Endothelial cell of umbilical vein (primary cell): ENCODE measurements at regions not wholly inside any gene's neighbourhood (a gene's known extent, or its start where the extent isn't known, plus 50 kb on each side); places are given as distances from the start of the nearest gene placed in this dataset.

ENCODE experiments used
- BruUV-seq: library from RNA; stranded (reverse); fragments of 400-500 nt; replicated peaks from 2 replicates; lab custom pipeline; 2021; lab: Mats Ljungman, UMichigan
- CTCF ChIA-PET: fragments of 300-600, 350-600 bp; sonication (Branson Sonifier 250); formaldehyde crosslinking; loops from one replicate; lab custom pipeline; 2021; ENCODE audit warnings: antibody characterized with exemption, inconsistent platforms; lab: Charles Lee
- POLR2A ChIA-PET: fragments of 300-600, 350-600 bp; sonication (Branson Sonifier 250); formaldehyde crosslinking; loops from one replicate; lab custom pipeline; 2021; ENCODE audit warnings: antibody characterized with exemption, inconsistent platforms; lab: Charles Lee
- DNase-seq: peaks from one replicate; pipeline ENCODE4 v3.0.0-alpha.2; 2011; ENCODE audit warnings: low read depth, low spot score
- FAIRE-seq: peaks from 2 replicates; lab custom pipeline; 2011; peaks lifted over from hg19 to GRCh38; lab: Jason Lieb, UNC
- H2AFZ ChIP-seq: 2 replicates; pipeline ENCODE4 v1.6.0; 2012; ENCODE audit warnings: low read depth, low read length, control low read depth, inconsistent platforms
- H3K27ac ChIP-seq: 2 replicates; pipeline ENCODE4 v1.5.1; 2011; ENCODE audit warnings: low read depth, mild to moderate bottlenecking, control low read depth, low read length, moderate library complexity; ENCODE audit not compliant: insufficient read depth
- H3K27me3 ChIP-seq, 2 experiments: 2 replicates each; pipeline versions ENCODE4 v1.6.0 to v1.6.1; 2011; ENCODE audit warnings: low read length in 2 of 2, mixed read lengths in 1 of 2; ENCODE audit not compliant: control insufficient read depth in 2 of 2, insufficient read depth in 2 of 2
- H3K36me3 ChIP-seq, 2 experiments: 2 replicates in 1 of 2; 3 replicates in 1 of 2; pipeline ENCODE4 v1.5.1; 2011; ENCODE audit warnings: low read length in 2 of 2, mild to moderate bottlenecking in 1 of 2, moderate library complexity in 1 of 2; ENCODE audit not compliant: control insufficient read depth in 2 of 2, insufficient read depth in 2 of 2; ENCODE audit errors: extremely low read depth in 1 of 2
- H3K4me1 ChIP-seq: 3 replicates; pipeline ENCODE4 v1.5.1; 2011; ENCODE audit warnings: mild to moderate bottlenecking, low read length; ENCODE audit not compliant: control insufficient read depth, insufficient read depth; ENCODE audit errors: extremely low read depth
- H3K4me2 ChIP-seq: 2 replicates; pipeline ENCODE4 v1.6.1; 2011; ENCODE audit warnings: low read length, control low read depth, mixed read lengths; ENCODE audit not compliant: insufficient read depth
- H3K4me3 ChIP-seq, 3 experiments: fragments of 200-600 bp in 1 of 3; sonication (generic), shearing (Covaris generic) in 1 of 3; replicated peaks in 1 of 3; 2 replicates each; pipeline ENCODE4 v1.5.1; 2011 to 2016; ENCODE audit warnings: control low read depth in 3 of 3, low read length in 3 of 3, mild to moderate bottlenecking in 2 of 3, inconsistent platforms in 1 of 3, low read depth in 1 of 3, moderate library complexity in 1 of 3; ENCODE audit not compliant: insufficient read depth in 1 of 3
- H3K79me2 ChIP-seq: 2 replicates; pipeline ENCODE4 v1.6.0; 2012; ENCODE audit warnings: low read length, inconsistent platforms; ENCODE audit not compliant: control insufficient read depth, insufficient read depth
- H3K9ac ChIP-seq: replicated peaks from 2 replicates; pipeline ENCODE3; 2011; ENCODE audit warnings: low read length, control low read depth; ENCODE audit not compliant: insufficient read depth; ENCODE audit errors: extremely low read depth
- H3K9me1 ChIP-seq: replicated peaks from 3 replicates; pipeline ENCODE4 v1.6.0; 2011; ENCODE audit warnings: mild to moderate bottlenecking, low read length; ENCODE audit not compliant: control insufficient read depth, insufficient read depth; ENCODE audit errors: extremely low read depth
- H3K9me3 ChIP-seq: replicated peaks from 2 replicates; pipeline ENCODE4 v1.5.1; 2012; ENCODE audit warnings: low read length, inconsistent platforms; ENCODE audit not compliant: control insufficient read depth, insufficient read depth
- H4K20me1 ChIP-seq: replicated peaks from 2 replicates; pipeline ENCODE3; 2011; ENCODE audit warnings: mild to moderate bottlenecking, low read length; ENCODE audit not compliant: control insufficient read depth, insufficient read depth; ENCODE audit errors: extremely low read depth
- EZH2 ChIP-seq: IDR thresholded peaks from 2 replicates; pipeline ENCODE4 v1.6.1; 2012; ENCODE audit warnings: borderline replicate concordance, low read depth, mild to moderate bottlenecking, moderate library complexity, low read length, inconsistent platforms; ENCODE audit not compliant: severe bottlenecking
- FOS ChIP-seq: IDR thresholded peaks from 2 replicates; pipeline ENCODE4 v1.6.1; 2011; ENCODE audit warnings: mild to moderate bottlenecking, low read length, moderate library complexity, borderline replicate concordance; ENCODE audit not compliant: insufficient read depth
- GATA2 ChIP-seq: IDR thresholded peaks from 2 replicates; pipeline ENCODE4 v1.7.0; 2011; ENCODE audit warnings: low read depth, mild to moderate bottlenecking, moderate library complexity, mixed read lengths, low read length; ENCODE audit not compliant: insufficient read length, insufficient read depth
- MYC ChIP-seq: IDR thresholded peaks from one replicate; pipeline ENCODE4 v1.6.1; 2011; ENCODE audit warnings: mild to moderate bottlenecking, low read depth, low read length
- POLR2A ChIP-seq: IDR thresholded peaks from 2 replicates; pipeline ENCODE4 v1.6.1; 2012; ENCODE audit warnings: low read depth, mild to moderate bottlenecking, control low read depth, low read length
- dilution Hi-C: fragments of 300-500 bp; cut with MboI; formaldehyde crosslinking; loops from one replicate; pipeline ENCODE4 v1.15.0; 2019; ENCODE audit warnings: low sequenced_read_pairs; ENCODE audit not compliant: extremely low pct_ligation_motif_present
- intact Hi-C: fragments of 100-400 bp; cut with micrococcal nuclease; formaldehyde crosslinking; loops from one replicate; pipeline ENCODE4 v1.10.0; 2022
- TF ChIP-seq, protein P1 (sequence below): IDR thresholded peaks from 2 replicates; pipeline ENCODE4 v1.6.1; 2011; ENCODE audit not compliant: insufficient read depth, insufficient read length
- TF ChIP-seq, protein P2 (sequence below), 2 donors: IDR thresholded peaks; 1 replicate in 1 of 2; 2 replicates in 1 of 2; pipeline ENCODE4 v1.5.1; 2011; ENCODE audit warnings: low read length in 2 of 2, mild to moderate bottlenecking in 2 of 2, moderate library complexity in 2 of 2, control low read depth in 1 of 2, inconsistent platforms in 1 of 2, low read depth in 1 of 2; ENCODE audit not compliant: insufficient read depth in 1 of 2; ENCODE audit errors: extremely low read depth in 1 of 2

DNA sequence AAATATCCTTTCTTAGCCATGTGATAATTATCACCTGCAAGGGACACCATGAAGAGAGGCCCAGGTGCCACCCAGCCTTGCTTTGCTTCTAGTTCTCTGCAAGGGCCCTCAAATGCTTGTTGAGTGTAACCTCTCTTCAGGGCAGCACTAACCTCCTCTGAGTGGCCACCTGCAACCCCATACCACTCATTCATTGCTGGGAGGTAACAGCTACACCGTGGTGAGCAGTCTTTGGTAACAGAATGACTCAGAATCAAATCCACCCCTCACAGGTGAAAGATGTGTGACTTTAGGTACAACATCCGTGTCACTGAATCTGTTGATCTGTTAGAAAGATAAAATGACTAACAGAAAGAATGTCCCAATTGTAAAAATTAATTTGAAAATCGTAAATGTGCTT is 365.1 kb upstream of the TRPC7 start:
- CTCF ChIA-PET = interaction anchor here (1.0 to 3.4 kb wide), 3 partner anchors 10 to 39 kb away, joined by 3 to 12 read pairs (median 8); no protein-coding TSS in a partner anchor
- H3K79me2 ChIP-seq = no peaks in the 10 kb centered on the region
- TF ChIP-seq FOS (no peak), EZH2 (no peak), POLR2A (no peak), MYC (no peak), GATA2 (no peak)
- TF ChIP-seq, protein P1, sequence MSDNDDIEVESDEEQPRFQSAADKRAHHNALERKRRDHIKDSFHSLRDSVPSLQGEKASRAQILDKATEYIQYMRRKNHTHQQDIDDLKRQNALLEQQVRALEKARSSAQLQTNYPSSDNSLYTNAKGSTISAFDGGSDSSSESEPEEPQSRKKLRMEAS = no peak
- H3K27me3 ChIP-seq = peaks cover 0 to 2% of the 10 kb centered on the region in 2 experiments
- no peak for FAIRE-seq
- POLR2A ChIA-PET = no interaction called here
- no peak for DNase-seq
- no peak overlapping the region for H2AFZ ChIP-seq
- H3K9me1 ChIP-seq = no peaks in the 10 kb centered on the region
- peaks cover 13% of the 10 kb centered on the region for H3K4me1 ChIP-seq
- no peaks in the 10 kb centered on the region for H3K36me3 ChIP-seq
- no peak overlapping the region for H3K9ac ChIP-seq
- intact Hi-C loops (no loop called here), dilution Hi-C loops (no loop called here)
- BruUV-seq = no TSS peak
- H4K20me1 ChIP-seq = no peaks in the 10 kb centered on the region
- no peak overlapping the region for H3K4me3 ChIP-seq
- H3K4me2 ChIP-seq = no peak overlapping the region
- H3K9me3 ChIP-seq = no peaks in the 10 kb centered on the region
- H3K27ac ChIP-seq = peak overlapping the region; percentile 9

DNA sequence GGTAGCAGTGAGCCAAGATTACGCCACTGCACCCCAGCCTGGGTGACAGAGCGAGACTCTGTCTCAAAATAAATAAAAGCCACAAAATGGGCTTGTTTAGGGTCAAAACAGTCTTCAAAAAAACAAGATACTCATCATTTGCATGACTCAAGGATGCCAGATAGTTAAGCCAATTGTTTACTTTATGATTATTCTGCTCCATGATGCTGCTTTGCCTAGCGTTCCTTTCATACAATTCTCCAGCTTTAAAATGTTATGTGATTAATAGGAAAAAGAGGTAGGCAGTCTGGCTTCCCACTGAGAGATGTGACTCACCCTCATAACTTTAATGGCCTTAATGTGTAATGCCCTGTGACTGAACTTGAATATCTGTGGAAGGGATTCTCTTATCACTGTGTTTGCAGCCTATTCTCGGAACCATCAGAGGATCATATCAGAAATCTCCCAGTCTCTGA is 364.6 kb upstream of the TRPC7 start:
- intact Hi-C loops = loop anchor here (2.0 kb wide), 1 partner anchor 109 kb away; no protein-coding TSS in a partner anchor
- Histone ChIP-seq H4K20me1 (no peaks in the 10 kb centered on the region), H3K9ac (no peak overlapping the region), H3K27me3 (peaks cover 0 to 2% of the 10 kb centered on the region in 2 experiments), H3K79me2 (no peaks in the 10 kb centered on the region), H3K9me3 (no peaks in the 10 kb centered on the region), H3K36me3 (no peaks in the 10 kb centered on the region), H3K4me3 (no peak overlapping the region), H3K9me1 (no peaks in the 10 kb centered on the region), H2AFZ (no peak overlapping the region), H3K27ac (peak overlapping the region; percentile 43), H3K4me2 (no peak overlapping the region), H3K4me1 (peaks cover 13% of the 10 kb centered on the region)
- TF ChIP-seq FOS = peak; percentile 85
- TF ChIP-seq GATA2 = peak; percentile 81
- TF ChIP-seq, protein P2, sequence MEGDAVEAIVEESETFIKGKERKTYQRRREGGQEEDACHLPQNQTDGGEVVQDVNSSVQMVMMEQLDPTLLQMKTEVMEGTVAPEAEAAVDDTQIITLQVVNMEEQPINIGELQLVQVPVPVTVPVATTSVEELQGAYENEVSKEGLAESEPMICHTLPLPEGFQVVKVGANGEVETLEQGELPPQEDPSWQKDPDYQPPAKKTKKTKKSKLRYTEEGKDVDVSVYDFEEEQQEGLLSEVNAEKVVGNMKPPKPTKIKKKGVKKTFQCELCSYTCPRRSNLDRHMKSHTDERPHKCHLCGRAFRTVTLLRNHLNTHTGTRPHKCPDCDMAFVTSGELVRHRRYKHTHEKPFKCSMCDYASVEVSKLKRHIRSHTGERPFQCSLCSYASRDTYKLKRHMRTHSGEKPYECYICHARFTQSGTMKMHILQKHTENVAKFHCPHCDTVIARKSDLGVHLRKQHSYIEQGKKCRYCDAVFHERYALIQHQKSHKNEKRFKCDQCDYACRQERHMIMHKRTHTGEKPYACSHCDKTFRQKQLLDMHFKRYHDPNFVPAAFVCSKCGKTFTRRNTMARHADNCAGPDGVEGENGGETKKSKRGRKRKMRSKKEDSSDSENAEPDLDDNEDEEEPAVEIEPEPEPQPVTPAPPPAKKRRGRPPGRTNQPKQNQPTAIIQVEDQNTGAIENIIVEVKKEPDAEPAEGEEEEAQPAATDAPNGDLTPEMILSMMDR (IDR thresholded peaks at IDR 0.05; ENCODE audit: extremely low read depth in 1 of 2, insufficient read depth in 1 of 2, low read depth in 1 of 2, low read length in 2 of 2) = no peak
- no TSS peak for BruUV-seq
- DNase-seq = peak; percentile 80
- CTCF ChIA-PET = interaction anchor here (1.0 to 3.4 kb wide), 4 partner anchors 10 to 40 kb away, joined by 3 to 12 read pairs (median 6); no protein-coding TSS in a partner anchor
- dilution Hi-C loops = no loop called here
- FAIRE-seq = peak; percentile 76
- POLR2A ChIA-PET = no interaction called here
